Mucosa of rectum (tissue), 2 donors: ENCODE measurements at regions not wholly inside any gene's neighbourhood (a gene's known extent, or its start where the extent isn't known, plus 50 kb on each side); places are given as distances from the start of the nearest gene placed in this dataset.
A peak's percentile ranks its signal among the peaks of the same experiment; 100 is the strongest.
"Not testable (repeated sequence)": the region's sequence is repeated elsewhere in the genome, so short reads cannot be mapped to it uniquely, and the experiment has no call there.

Experiments used
- H3K27ac ChIP-seq, 2 donors: one replicate each; pipeline ENCODE4 v1.7.0; 2013; ENCODE audit warnings: inconsistent platforms in 2 of 2, low read depth in 2 of 2, low read length in 2 of 2
- H3K27me3 ChIP-seq, 2 donors: one replicate each; pipeline ENCODE4 v1.7.0; 2013; ENCODE audit warnings: low read length in 2 of 2; ENCODE audit not compliant: control insufficient read depth in 2 of 2, insufficient read depth in 2 of 2
- H3K36me3 ChIP-seq, 2 donors: one replicate each; pipeline ENCODE4 v1.7.0; 2013; ENCODE audit warnings: low read length in 2 of 2; ENCODE audit not compliant: control insufficient read depth in 2 of 2, insufficient read depth in 2 of 2
- H3K4me1 ChIP-seq, 2 donors: one replicate each; pipeline ENCODE4 v1.7.0; 2013; ENCODE audit warnings: low read length in 2 of 2, mild to moderate bottlenecking in 1 of 2; ENCODE audit not compliant: control insufficient read depth in 2 of 2, insufficient read depth in 2 of 2
- H3K4me3 ChIP-seq, 2 donors: one replicate each; pipeline ENCODE4 v1.7.0; 2013; ENCODE audit warnings: low read length in 2 of 2
- H3K9ac ChIP-seq, 2 donors: one replicate each; pipeline ENCODE4 v1.7.0; 2013; ENCODE audit warnings: low read length in 2 of 2, low read depth in 1 of 2, mild to moderate bottlenecking in 1 of 2
- H3K9me3 ChIP-seq, 2 donors: one replicate each; pipeline ENCODE4 v1.7.0; 2013; ENCODE audit warnings: low read length in 2 of 2; ENCODE audit not compliant: control insufficient read depth in 2 of 2
- donor health status: healthy.
- donor health status: Normal muscosa, but diverticular disease.

- no peak overlapping the region for H3K4me3 ChIP-seq
- H3K9ac ChIP-seq, result no peak overlapping the region
- no peaks in the 10 kb centered on the region for H3K9me3 ChIP-seq
- no peaks in the 10 kb centered on the region for H3K27me3 ChIP-seq
- no peaks in the 10 kb centered on the region for H3K4me1 ChIP-seq
- H3K27ac ChIP-seq, result no peak overlapping the region
- H3K36me3 ChIP-seq, result no peaks in the 10 kb centered on the region
These were observed 87.5 kb upstream of the ZNF92 start for GRCh38 chr7:65285906-65286864.

GRCh38 chr7:65285241-65285640 lies 88.4 kb upstream of the ZNF92 start:
- not testable (repeated sequence) for H3K4me3 ChIP-seq, H3K9me3 ChIP-seq, H3K27ac ChIP-seq, H3K4me1 ChIP-seq, H3K27me3 ChIP-seq, H3K36me3 ChIP-seq, H3K9ac ChIP-seq

GRCh38 chr7:65279795-65280194 lies 93.9 kb upstream of the ZNF92 start:
- Histone ChIP-seq H3K4me3 (no peak overlapping the region), H3K27me3 (no peaks in the 10 kb centered on the region), H3K9ac (no peak overlapping the region), H3K9me3 (no peaks in the 10 kb centered on the region), H3K4me1 (no peaks in the 10 kb centered on the region), H3K27ac (no peak overlapping the region), H3K36me3 (no peaks in the 10 kb centered on the region)

GRCh38 chr7:65276822-65277221 lies 96.8 kb upstream of the ZNF92 start:
- Histone ChIP-seq H3K4me3 (no peak overlapping the region), H3K9me3 (no peaks in the 10 kb centered on the region), H3K27me3 (no peaks in the 10 kb centered on the region), H3K27ac (no peak overlapping the region), H3K9ac (no peak overlapping the region), H3K4me1 (no peaks in the 10 kb centered on the region), H3K36me3 (no peaks in the 10 kb centered on the region)

- H3K36me3 ChIP-seq, H3K27ac ChIP-seq, H3K4me1 ChIP-seq, H3K9ac ChIP-seq, H3K4me3 ChIP-seq, H3K9me3 ChIP-seq: not testable (repeated sequence)
- peaks cover 7 to 12% of the 10 kb centered on the region in 2 donors for H3K27me3 ChIP-seq
These were observed 102.2 kb upstream of the ZNF92 start for GRCh38 chr7:65271502-65271901.

GRCh38 chr7:65269150-65269856 lies 104.4 kb upstream of the ZNF92 start:
- H3K4me3 ChIP-seq, result peak overlapping the region in 1 of 2 donors; percentile 67
- no peaks in the 10 kb centered on the region for H3K4me1 ChIP-seq
- H3K27me3 ChIP-seq, result peaks cover 7 to 12% of the 10 kb centered on the region in 2 donors
- no peaks in the 10 kb centered on the region for H3K36me3 ChIP-seq
- no peak overlapping the region for H3K27ac ChIP-seq
- H3K9me3 ChIP-seq, result no peaks in the 10 kb centered on the region
- H3K9ac ChIP-seq, result no peak overlapping the region

- H3K4me3 ChIP-seq, result peak overlapping the region in 1 of 2 donors; percentile 67
- H3K36me3 ChIP-seq, result no peaks in the 10 kb centered on the region
- H3K9ac ChIP-seq, result no peak overlapping the region
- H3K9me3 ChIP-seq, result no peaks in the 10 kb centered on the region
- no peak overlapping the region for H3K27ac ChIP-seq
- H3K27me3 ChIP-seq, result peaks cover 7 to 12% of the 10 kb centered on the region in 2 donors
- no peaks in the 10 kb centered on the region for H3K4me1 ChIP-seq
These were observed 104.9 kb upstream of the ZNF92 start for GRCh38 chr7:65268782-65269149.

- no peak overlapping the region for H3K27ac ChIP-seq
- H3K36me3 ChIP-seq, result no peaks in the 10 kb centered on the region
- H3K4me3 ChIP-seq, result no peak overlapping the region
- H3K9me3 ChIP-seq, result no peaks in the 10 kb centered on the region
- H3K9ac ChIP-seq, result no peak overlapping the region
- H3K27me3 ChIP-seq, result peaks cover 7 to 12% of the 10 kb centered on the region in 2 donors
- H3K4me1 ChIP-seq, result no peaks in the 10 kb centered on the region
These were observed 107.6 kb upstream of the ZNF92 start for GRCh38 chr7:65265933-65266519.

- Histone ChIP-seq H3K4me1 (no peaks in the 10 kb centered on the region), H3K27me3 (peaks cover 3 to 5% of the 10 kb centered on the region in 2 donors), H3K9me3 (no peaks in the 10 kb centered on the region), H3K9ac (no peak overlapping the region), H3K4me3 (no peak overlapping the region), H3K36me3 (no peaks in the 10 kb centered on the region), H3K27ac (no peak overlapping the region)
These were observed 109.4 kb upstream of the ZNF92 start for GRCh38 chr7:65264258-65264657.

GRCh38 chr7:65260673-65261072 lies 113.0 kb upstream of the ZNF92 start:
- H3K27ac ChIP-seq, H3K27me3 ChIP-seq, H3K9me3 ChIP-seq, H3K4me3 ChIP-seq, H3K36me3 ChIP-seq, H3K4me1 ChIP-seq, H3K9ac ChIP-seq: not testable (repeated sequence)
